B cell (primary cell): ENCODE measurements at regions not wholly inside any gene's neighbourhood (a gene's known extent, or its start where the extent isn't known, plus 50 kb on each side); places are given as distances from the start of the nearest gene placed in this dataset.

Source experiments
- CTCF ChIP-seq: fragments of 200-600 bp; IDR thresholded peaks from one replicate; pipeline ENCODE4 v1.8.0; 2022; ENCODE audit warnings: antibody characterized with exemption, mild to moderate bottlenecking
- EZH2 ChIP-seq: IDR thresholded peaks from 2 replicates; pipeline ENCODE4 v1.6.1; 2012; ENCODE audit warnings: borderline replicate concordance, low read depth, mild to moderate bottlenecking, moderate library complexity, low read length; ENCODE audit not compliant: insufficient read depth, poor library complexity, severe bottlenecking

- TF ChIP-seq CTCF, result no peak
- no peak for TF ChIP-seq EZH2
Measured at GRCh38 chr20:10807013-10807412, 133.2 kb upstream of the JAG1 start.
